Adrenal gland (tissue), 5 donors: ENCODE measurements at regions not wholly inside any gene's neighbourhood (a gene's known extent, or its start where the extent isn't known, plus 50 kb on each side); places are given as distances from the start of the nearest gene placed in this dataset.
"Not testable (repeated sequence)": the region's sequence is repeated elsewhere in the genome, so short reads cannot be mapped to it uniquely, and the experiment has no call there.

Experiments used
- CTCF ChIP-seq, 6 experiments: fragments of 450-650 bp in 4 of 6; fragments of 200-600 bp in 2 of 6; sonication (generic) in 1 of 6; IDR thresholded peaks; 1 replicate in 5 of 6; 2 replicates in 1 of 6; pipeline versions ENCODE4 v1.5.1 to v1.8.0; 2016 to 2021; ENCODE audit warnings: antibody characterized with exemption in 6 of 6, mild to moderate bottlenecking in 2 of 6, moderate library complexity in 1 of 6
- POLR2A ChIP-seq, 2 donors: fragments of 450-650 bp; IDR thresholded peaks; one replicate each; pipeline ENCODE4 v1.6.1; 2017; ENCODE audit warnings: antibody characterized with exemption in 2 of 2, mild to moderate bottlenecking in 2 of 2, moderate library complexity in 1 of 2
- donor health status: DM: no; HTN: no; CAD: no.

GRCh38 chr10:47670857-47671256 lies 92.5 kb downstream of the SYT15B start:
- TF ChIP-seq POLR2A, CTCF (IDR thresholded peaks at IDR 0.05): not testable (repeated sequence)
